ENCODE measurements at regions not wholly inside any gene's neighbourhood (a gene's known extent, or its start where the extent isn't known, plus 50 kb on each side); places are given as distances from the start of the nearest gene placed in this dataset.
A peak's percentile ranks its signal among the peaks of the same experiment; 100 is the strongest.

GRCh38 chr1:43008115-43009060 lies 49.7 kb upstream of the SLC2A1 start (continued):
- TF ChIP-seq, protein P1, sequence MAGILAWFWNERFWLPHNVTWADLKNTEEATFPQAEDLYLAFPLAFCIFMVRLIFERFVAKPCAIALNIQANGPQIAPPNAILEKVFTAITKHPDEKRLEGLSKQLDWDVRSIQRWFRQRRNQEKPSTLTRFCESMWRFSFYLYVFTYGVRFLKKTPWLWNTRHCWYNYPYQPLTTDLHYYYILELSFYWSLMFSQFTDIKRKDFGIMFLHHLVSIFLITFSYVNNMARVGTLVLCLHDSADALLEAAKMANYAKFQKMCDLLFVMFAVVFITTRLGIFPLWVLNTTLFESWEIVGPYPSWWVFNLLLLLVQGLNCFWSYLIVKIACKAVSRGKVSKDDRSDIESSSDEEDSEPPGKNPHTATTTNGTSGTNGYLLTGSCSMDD (CRISPR knock-in tag; IDR thresholded peaks at IDR 0.05) = no peak
- no peak for TF ChIP-seq TRIM24 (CRISPR knock-in tag; IDR thresholded peaks at IDR 0.05)
- no peak for TF ChIP-seq PHB2 (IDR thresholded peaks at IDR 0.05; ENCODE audit: partially characterized antibody)
- no peak for TF ChIP-seq ZNF615 (CRISPR knock-in tag; IDR thresholded peaks at IDR 0.05; ENCODE audit: borderline replicate concordance)
- TF ChIP-seq ZBTB42 (CRISPR knock-in tag; IDR thresholded peaks at IDR 0.05) = no peak
- no peak for TF ChIP-seq HNRNPL (IDR thresholded peaks at IDR 0.05; ENCODE audit: low read depth, low read length)
- no peak for TF ChIP-seq ZNF382 (CRISPR knock-in tag; IDR thresholded peaks at IDR 0.05; ENCODE audit: borderline replicate concordance)
- no peak for TF ChIP-seq RFX3 (CRISPR knock-in tag; IDR thresholded peaks at IDR 0.05)
- TF ChIP-seq MYNN (CRISPR knock-in tag; IDR thresholded peaks at IDR 0.05; ENCODE audit: low read depth) = no peak
- TF ChIP-seq, protein P2, sequence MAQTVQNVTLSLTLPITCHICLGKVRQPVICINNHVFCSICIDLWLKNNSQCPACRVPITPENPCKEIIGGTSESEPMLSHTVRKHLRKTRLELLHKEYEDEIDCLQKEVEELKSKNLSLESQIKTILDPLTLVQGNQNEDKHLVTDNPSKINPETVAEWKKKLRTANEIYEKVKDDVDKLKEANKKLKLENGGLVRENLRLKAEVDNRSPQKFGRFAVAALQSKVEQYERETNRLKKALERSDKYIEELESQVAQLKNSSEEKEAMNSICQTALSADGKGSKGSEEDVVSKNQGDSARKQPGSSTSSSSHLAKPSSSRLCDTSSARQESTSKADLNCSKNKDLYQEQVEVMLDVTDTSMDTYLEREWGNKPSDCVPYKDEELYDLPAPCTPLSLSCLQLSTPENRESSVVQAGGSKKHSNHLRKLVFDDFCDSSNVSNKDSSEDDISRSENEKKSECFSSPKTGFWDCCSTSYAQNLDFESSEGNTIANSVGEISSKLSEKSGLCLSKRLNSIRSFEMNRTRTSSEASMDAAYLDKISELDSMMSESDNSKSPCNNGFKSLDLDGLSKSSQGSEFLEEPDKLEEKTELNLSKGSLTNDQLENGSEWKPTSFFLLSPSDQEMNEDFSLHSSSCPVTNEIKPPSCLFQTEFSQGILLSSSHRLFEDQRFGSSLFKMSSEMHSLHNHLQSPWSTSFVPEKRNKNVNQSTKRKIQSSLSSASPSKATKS (CRISPR knock-in tag; IDR thresholded peaks at IDR 0.05) = no peak
- 0 out of 2 replicates have a peak, but pooled peaks have one; percentile 43 for TF ChIP-seq TFE3 (CRISPR knock-in tag; IDR thresholded peaks at IDR 0.05)
- no peak for TF ChIP-seq ZNF737 (CRISPR knock-in tag; IDR thresholded peaks at IDR 0.05; ENCODE audit: borderline replicate concordance)
- TF ChIP-seq MXI1 (IDR thresholded peaks at IDR 0.05; ENCODE audit: borderline replicate concordance, low read depth, low read length) = no peak
- TF ChIP-seq, protein P3, sequence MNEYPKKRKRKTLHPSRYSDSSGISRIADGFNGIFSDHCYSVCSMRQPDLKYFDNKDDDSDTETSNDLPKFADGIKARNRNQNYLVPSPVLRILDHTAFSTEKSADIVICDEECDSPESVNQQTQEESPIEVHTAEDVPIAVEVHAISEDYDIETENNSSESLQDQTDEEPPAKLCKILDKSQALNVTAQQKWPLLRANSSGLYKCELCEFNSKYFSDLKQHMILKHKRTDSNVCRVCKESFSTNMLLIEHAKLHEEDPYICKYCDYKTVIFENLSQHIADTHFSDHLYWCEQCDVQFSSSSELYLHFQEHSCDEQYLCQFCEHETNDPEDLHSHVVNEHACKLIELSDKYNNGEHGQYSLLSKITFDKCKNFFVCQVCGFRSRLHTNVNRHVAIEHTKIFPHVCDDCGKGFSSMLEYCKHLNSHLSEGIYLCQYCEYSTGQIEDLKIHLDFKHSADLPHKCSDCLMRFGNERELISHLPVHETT (CRISPR knock-in tag; conservative IDR thresholded peaks at IDR 0.05) = no peak
- TF ChIP-seq ZNF460 (CRISPR knock-in tag; IDR thresholded peaks at IDR 0.05; ENCODE audit: borderline replicate concordance) = no peak

All from HepG2 (cell line).